NB4 (cell line): ENCODE measurements at regions not wholly inside any gene's neighbourhood (a gene's known extent, or its start where the extent isn't known, plus 50 kb on each side); places are given as distances from the start of the nearest gene placed in this dataset.

ENCODE experiments used
- DNase-seq: peaks from one replicate; pipeline ENCODE4 v3.0.0; 2010; ENCODE audit warnings: low read depth
- H3K4me3 ChIP-seq: one replicate; pipeline ENCODE4 v1.5.1; 2011; ENCODE audit warnings: mild to moderate bottlenecking, low read depth, low read length, moderate library complexity
- MYC ChIP-seq: IDR thresholded peaks from 2 replicates; pipeline ENCODE4 v1.6.1; 2011; ENCODE audit warnings: low read depth, low read length
- POLR2A ChIP-seq: IDR thresholded peaks from 2 replicates; pipeline ENCODE4 v1.6.1; 2011; ENCODE audit warnings: mild to moderate bottlenecking; ENCODE audit not compliant: insufficient read length; ENCODE audit errors: extremely low read depth
- TF ChIP-seq, protein P1 (sequence below): IDR thresholded peaks from one replicate; pipeline ENCODE4 v1.5.1; 2012; ENCODE audit warnings: low read depth, low read length
- TF ChIP-seq, protein P2 (sequence below): IDR thresholded peaks from 2 replicates; pipeline ENCODE4 v1.6.1; 2011; ENCODE audit warnings: low read depth, low read length

DNA sequence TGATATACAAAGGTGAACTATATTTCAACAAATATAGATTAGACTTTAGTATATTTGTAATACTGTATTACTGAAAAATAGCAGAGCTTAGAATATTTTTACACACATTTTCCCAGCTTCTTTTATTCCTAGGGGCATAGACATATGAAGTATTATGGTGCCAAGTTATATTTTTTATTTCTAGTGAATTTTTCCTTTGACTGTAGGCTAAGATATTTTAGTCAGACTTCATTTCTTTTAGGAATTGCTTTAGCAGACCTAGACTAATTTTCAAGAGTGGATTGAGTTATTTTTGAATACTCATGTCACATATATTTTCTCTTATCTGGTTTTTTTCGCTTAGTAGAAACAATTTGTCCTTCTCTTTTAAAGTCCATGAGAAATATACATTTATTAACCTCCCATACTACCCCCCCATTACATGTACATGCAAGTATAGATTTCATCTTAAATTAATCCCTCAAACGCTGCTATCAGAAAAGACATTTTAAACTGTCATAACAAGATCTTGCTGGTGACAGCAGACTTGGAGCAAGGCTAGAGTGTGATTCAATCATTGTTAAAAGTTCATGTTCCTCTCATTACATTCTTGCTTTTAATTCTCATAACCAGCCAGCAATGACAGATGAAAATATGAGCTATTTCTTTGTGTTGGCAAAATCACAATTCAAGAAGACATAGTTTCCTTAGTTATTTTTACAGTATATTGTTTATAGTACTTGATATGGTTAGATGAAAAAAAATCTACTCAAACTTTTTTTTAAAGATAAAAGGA is 456.1 kb downstream of the AEBP2 start:
- DNase-seq: no peak
- TF ChIP-seq MYC (no peak), POLR2A (no peak)
- TF ChIP-seq, protein P1, sequence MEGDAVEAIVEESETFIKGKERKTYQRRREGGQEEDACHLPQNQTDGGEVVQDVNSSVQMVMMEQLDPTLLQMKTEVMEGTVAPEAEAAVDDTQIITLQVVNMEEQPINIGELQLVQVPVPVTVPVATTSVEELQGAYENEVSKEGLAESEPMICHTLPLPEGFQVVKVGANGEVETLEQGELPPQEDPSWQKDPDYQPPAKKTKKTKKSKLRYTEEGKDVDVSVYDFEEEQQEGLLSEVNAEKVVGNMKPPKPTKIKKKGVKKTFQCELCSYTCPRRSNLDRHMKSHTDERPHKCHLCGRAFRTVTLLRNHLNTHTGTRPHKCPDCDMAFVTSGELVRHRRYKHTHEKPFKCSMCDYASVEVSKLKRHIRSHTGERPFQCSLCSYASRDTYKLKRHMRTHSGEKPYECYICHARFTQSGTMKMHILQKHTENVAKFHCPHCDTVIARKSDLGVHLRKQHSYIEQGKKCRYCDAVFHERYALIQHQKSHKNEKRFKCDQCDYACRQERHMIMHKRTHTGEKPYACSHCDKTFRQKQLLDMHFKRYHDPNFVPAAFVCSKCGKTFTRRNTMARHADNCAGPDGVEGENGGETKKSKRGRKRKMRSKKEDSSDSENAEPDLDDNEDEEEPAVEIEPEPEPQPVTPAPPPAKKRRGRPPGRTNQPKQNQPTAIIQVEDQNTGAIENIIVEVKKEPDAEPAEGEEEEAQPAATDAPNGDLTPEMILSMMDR: no peak
- TF ChIP-seq, protein P2, sequence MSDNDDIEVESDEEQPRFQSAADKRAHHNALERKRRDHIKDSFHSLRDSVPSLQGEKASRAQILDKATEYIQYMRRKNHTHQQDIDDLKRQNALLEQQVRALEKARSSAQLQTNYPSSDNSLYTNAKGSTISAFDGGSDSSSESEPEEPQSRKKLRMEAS: no peak
- H3K4me3 ChIP-seq: no peak overlapping the region

DNA sequence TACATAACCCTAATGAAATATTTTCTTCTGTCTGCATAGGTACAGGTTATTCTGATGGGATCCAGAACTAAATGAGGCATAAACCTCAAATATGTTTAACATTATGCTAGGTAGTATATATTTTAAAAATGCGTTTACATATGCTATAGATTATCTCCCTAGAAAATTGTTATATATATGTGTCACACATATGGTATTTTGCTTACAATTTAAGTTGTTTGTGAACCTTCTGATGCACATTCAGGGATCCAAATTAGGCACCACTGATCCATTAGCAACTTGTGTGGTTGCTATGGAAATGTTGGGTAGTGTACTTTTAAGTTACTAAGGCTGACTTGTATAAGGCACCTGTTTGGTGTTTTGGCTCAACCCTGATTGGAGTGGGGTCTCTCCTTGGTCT is 456.7 kb downstream of the AEBP2 start:
- no peak for TF ChIP-seq MYC
- TF ChIP-seq, protein P2: no peak
- TF ChIP-seq, protein P1: no peak
- no peak for TF ChIP-seq POLR2A
- no peak for DNase-seq
- no peak overlapping the region for H3K4me3 ChIP-seq

DNA sequence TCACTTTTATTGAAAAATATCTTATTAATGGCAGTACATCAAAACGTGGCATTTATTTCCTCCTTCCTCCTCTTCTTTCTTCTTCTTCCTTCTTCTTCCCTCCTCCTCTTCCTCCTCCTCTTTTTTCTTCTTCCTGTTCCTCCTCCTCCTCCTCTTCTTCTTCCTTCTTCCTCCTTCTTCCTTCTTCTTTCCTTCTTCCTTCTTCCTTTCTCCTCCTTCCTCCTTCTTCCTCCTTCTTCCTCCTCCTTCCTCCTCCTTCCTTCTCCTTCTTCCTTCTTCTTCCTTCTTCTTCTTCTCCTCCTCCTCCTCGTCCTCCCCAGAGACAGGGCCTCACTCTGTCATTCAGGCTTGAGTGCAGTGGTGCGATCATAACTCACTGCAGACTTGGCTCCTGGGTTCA is 457.2 kb downstream of the AEBP2 start:
- TF ChIP-seq, protein P2: no peak
- TF ChIP-seq POLR2A: no peak
- TF ChIP-seq, protein P1: no peak
- TF ChIP-seq MYC: no peak
- no peak for DNase-seq
- H3K4me3 ChIP-seq: no peak overlapping the region

DNA sequence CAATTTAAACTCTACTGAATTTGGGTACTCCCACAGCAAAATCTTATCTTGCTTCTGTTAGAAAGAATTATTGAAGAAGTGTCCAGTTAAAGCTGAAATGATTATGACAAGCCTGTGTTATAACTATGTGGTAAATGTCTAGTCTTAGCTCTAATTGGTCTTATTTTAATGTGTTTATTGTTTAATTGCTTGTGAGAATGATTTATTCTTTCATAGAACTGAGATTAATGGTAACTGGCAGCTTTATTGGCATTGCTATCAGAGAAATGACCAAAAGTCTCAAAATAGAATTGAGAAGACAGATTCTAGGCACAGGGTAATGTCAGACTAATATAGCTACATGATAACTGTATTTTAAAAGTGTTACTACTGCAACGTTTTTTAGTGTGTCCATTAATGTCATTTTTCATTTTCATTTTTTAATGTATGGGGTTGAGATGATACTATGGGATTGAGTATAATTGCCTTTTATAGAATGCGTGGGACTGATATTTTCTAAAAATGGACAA is 458.7 kb downstream of the AEBP2 start:
- H3K4me3 ChIP-seq: no peak overlapping the region
- TF ChIP-seq, protein P1: no peak
- TF ChIP-seq POLR2A: no peak
- TF ChIP-seq MYC: no peak
- TF ChIP-seq, protein P2: no peak
- DNase-seq: no peak

DNA sequence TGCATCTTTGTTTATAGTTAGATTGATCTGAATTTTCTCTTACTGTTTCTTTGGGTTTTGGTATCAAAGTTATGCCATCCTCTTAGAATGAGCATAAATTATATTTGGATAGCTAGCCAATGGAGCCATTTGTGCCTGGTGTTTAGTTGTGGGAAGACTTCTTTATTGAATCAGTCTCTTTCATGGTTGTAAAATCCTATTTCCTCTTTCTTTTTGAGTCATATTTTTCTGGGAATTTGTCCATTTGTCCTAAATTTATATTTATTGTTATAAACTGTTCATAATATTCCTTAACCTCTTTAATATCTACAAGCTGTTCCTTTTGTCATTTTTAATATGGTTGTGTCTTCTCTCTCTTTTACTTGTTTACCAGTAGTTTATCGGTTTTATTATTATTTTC is 462.5 kb downstream of the AEBP2 start:
- TF ChIP-seq, protein P2: no peak
- TF ChIP-seq MYC: no peak
- TF ChIP-seq POLR2A: no peak
- TF ChIP-seq, protein P1: no peak
- no peak for DNase-seq
- H3K4me3 ChIP-seq: no peak overlapping the region
